Stimulated activated CD4-positive, alpha-beta T cell treated with anti-CD3 and anti-CD28 coated beads, TNF-alpha, amount 100 ng/mL, for 4 hours (primary cell): ENCODE measurements at regions not wholly inside any gene's neighbourhood (a gene's known extent, or its start where the extent isn't known, plus 50 kb on each side); places are given as distances from the start of the nearest gene placed in this dataset.

ENCODE experiments used
- DNase-seq, 3 experiments: peaks; one replicate each; pipeline ENCODE4 v3.0.0-alpha.2; 2020; ENCODE audit warnings: low read depth in 3 of 3

DNA sequence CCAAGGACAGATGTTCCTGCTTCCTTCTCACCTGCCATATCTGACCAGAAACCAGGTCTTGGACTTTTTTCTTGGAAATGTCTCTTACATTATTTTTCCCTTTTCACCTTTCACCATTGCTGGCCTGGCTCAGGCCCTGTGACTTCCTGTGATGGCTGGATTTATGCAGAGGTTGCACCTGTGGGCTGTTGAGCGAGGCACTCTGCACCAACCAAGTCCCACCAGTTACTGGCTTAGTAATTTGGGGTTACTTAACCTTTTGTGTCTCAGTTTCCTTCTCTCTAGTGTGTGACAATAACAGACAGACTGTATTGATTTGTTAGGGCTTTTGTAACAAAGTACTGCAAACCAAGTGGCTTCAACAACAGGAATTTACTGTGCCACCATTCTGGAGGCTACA lies 110.0 kb downstream of the INSIG2 start:
- DNase-seq = no peak

DNA sequence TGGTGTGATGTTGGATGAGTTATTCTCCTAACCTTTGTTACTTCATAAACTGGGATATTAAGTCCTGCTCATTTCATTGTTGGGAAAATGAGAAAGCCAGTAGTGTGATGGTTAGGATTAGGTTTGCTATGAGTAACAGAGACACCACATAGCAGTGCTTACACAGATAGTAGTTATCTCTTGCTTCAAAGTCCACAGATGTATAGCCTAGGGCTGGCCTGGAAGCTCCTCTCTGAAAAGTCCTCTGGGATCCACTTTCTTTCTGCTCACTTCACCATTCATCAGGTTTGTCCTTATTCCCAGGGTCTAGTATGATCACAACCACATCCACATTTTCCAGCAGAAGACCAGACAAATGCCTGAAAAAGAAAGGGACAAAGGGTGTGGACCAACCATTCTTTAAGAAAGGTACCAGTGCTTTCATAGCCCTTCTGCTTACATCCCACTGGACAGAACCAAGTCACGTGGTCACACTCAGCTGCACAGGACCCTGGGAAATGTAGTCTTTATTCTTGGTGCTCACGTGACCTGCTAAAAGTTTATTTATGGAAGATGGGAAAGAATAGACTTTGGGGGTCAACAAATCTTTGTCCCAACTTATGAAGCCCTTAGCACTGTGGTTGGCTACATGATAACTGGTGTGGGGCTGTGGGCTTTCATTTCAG lies 108.9 kb downstream of the INSIG2 start:
- DNase-seq = no peak

- no peak for DNase-seq
Measured at GRCh38 chr2:118190474-118190873, 102.2 kb downstream of the INSIG2 start.

GRCh38 chr2:118186858-118187254 lies 98.6 kb downstream of the INSIG2 start:
- DNase-seq = no peak

GRCh38 chr2:118186110-118186857 lies 98.0 kb downstream of the INSIG2 start:
- peak; percentile 68 to 82 (median 76) for DNase-seq

DNA sequence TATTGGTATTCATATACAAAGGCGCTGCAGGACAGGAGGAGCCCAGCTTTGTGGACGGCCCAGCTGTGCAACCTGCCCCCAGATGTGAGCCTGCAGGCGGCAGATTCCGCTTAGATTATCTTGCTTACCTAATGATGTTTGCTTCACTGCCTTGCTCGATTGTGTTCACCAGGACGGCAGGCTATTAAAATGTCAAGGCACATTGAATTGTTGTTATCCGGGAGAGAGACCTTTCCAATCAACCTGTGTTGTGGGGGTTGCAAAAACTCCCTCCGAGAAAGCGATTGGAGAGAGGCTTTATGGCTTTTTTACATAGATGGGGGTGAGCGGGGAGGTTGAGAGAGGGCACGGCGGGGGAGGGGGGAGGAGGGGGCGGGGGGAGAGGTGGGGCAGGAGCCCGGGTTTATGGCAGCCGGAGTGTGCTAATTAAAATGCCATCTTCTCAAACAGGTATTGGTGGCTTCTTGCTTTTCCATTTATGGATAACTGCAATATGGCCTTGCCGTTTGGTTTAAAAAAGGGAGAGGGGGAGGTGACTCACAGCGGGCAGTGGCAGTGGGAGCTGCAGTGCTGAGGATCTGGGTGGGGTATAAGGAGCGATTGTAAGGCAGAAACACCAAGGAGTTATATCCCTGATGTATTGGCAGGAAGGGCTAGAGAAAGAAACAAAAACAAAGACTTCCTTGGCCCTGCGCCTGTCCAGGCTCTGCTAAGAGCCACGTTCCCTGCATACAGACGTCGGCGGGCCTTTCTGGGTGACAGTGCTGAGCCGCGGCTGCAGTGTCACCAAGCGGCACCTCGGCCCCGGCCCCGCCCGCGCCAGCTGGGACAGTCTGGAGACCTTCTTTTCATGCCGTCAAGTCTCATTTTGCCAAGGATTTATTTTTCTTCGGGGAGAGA lies 97.2 kb downstream of the INSIG2 start:
- peak; percentile 5 to 38 (median 10) for DNase-seq

- no peak for DNase-seq
Measured at GRCh38 chr2:118183381-118183780, 95.1 kb downstream of the INSIG2 start.

GRCh38 chr2:118179445-118179844 lies 91.2 kb downstream of the INSIG2 start:
- no peak for DNase-seq

- no peak for DNase-seq
Measured at GRCh38 chr2:118177884-118178283, 89.6 kb downstream of the INSIG2 start.

DNA sequence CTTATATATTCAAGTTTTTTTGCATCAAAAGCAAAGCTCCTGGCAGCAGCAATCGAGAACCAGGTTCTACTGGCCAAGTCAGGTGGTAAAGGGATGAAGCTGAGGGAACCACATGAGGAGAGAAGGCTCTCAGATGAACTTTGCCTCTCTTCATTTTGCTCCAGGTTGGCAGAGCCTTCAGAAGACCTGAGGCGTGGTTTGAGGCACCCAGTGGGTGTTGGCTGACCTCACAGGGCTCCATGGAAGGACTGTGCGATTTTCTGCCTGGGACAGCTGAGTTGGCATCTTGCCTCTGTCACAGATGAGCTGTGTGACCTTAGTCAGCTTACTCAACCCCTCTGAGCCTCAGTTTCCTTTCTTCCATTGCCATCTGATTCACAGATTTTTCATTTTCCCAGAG lies 89.0 kb downstream of the INSIG2 start:
- no peak for DNase-seq

- no peak for DNase-seq
Measured at GRCh38 chr2:118176601-118177000, 88.3 kb downstream of the INSIG2 start.

DNA sequence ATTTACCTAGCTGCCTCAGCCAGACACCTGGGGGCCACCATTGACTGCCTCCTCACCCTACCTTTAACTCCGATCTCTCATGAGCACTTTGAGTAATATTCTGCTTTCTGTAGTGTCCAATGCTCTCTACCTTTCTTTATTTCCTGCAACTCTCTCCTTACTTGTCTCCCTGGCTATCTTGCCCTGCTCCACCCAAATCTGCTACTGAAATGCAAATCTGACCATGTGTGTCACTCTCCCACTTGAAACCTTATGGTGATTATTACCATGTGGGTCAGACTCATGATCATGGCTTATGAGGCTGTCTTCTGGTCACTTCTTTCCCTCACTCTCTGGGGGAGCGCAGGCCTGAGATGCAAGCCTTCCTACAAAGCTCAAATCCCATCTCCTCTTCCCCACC lies 83.3 kb downstream of the INSIG2 start:
- no peak for DNase-seq

DNA sequence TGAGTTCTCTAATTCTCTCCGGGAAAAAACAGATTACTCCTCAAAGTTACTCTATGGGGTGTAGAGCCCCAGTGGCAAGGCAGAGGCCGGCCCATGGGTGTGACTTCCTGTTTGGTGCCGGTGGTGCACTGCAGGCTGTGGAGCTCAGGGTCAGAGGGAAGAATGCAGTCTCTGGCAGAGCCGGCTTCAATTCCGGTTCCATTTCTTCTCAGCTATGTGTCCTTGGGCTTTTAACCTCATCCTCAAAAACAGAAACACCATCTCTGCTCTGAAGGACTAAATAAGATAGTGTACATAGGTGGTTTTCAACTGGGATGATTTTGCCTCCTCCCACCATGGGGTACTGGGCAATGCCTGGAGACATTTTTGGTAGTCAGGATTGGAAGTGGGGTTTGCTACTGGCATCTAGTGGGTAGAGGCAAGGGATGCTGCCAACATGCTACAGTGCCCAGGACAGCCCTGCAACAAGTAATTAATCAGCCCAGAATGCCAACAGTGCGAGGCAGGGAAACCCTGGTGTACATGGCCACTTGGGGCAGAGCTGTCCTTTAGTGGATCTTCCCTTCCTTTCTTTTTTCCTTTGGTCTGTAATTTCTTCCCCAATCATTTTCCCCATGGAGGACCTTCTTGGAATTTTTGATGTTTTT lies 81.2 kb downstream of the INSIG2 start:
- DNase-seq = no peak

GRCh38 chr2:118168615-118169014 lies 80.3 kb downstream of the INSIG2 start:
- no peak for DNase-seq

GRCh38 chr2:118167026-118167425 lies 78.8 kb downstream of the INSIG2 start:
- no peak for DNase-seq

GRCh38 chr2:118166242-118166641 lies 78.0 kb downstream of the INSIG2 start:
- no peak for DNase-seq

GRCh38 chr2:118165595-118165994 lies 77.3 kb downstream of the INSIG2 start:
- DNase-seq = no peak
